ENCODE measurements at regions not wholly inside any gene's neighbourhood (a gene's known extent, or its start where the extent isn't known, plus 50 kb on each side); places are given as distances from the start of the nearest gene placed in this dataset.

DNA sequence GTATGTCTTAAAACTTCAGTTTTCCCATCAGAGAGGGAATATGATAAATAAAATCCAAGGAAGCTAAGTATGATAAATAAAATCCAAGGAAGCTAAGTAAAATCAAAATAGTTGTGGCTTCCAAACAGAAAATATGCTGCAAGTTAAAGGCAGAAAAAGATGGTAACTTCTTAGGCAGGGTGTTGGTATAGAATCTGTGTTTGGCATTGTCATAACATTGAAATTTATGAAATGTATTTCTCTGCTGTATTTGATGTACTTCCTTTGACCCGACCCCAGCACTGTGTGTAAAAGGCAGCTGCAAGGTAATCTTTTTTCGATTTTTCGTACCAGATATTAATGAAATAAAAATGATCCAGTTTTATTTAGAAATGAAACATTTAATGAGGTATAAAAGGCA, 537.2 kb downstream of the TFEC start:
- ChIA-PET CTCF (interaction anchor here (1.1 kb wide), 1 partner anchor 628 kb away, joined by 4 read pairs; no protein-coding TSS in a partner anchor), POLR2A (no interaction called here)
- no peak overlapping the region for H3K9ac ChIP-seq (replicated peaks; ENCODE audit: extremely low read depth, insufficient read depth, low read length)
- no peak overlapping the region for H3K27ac ChIP-seq (ENCODE audit: insufficient read depth, low read depth, low read length)
- H3K27me3 ChIP-seq (ENCODE audit: control insufficient read depth in 2 of 2, insufficient read depth in 2 of 2, low read length in 2 of 2) = peaks cover 0 to 2% of the 10 kb centered on the region in 2 experiments
- TF ChIP-seq POLR2AphosphoS5 (IDR thresholded peaks at IDR 0.05; ENCODE audit: insufficient read depth, low read depth, low read length) (no peak), POLR2A (IDR thresholded peaks at IDR 0.05; ENCODE audit: low read depth, low read length) (no peak), JUN (IDR thresholded peaks at IDR 0.05; ENCODE audit: borderline replicate concordance, insufficient read depth, insufficient read length, low read depth) (no peak), GATA2 (IDR thresholded peaks at IDR 0.05; ENCODE audit: insufficient read depth, insufficient read length, low read depth, low read length) (no peak), EZH2 (IDR thresholded peaks at IDR 0.05; ENCODE audit: borderline replicate concordance, low read depth, low read length, severe bottlenecking) (no peak), MYC (IDR thresholded peaks at IDR 0.05; ENCODE audit: low read depth, low read length) (no peak), FOS (IDR thresholded peaks at IDR 0.05; ENCODE audit: borderline replicate concordance, insufficient read depth, low read length) (no peak)
- TF ChIP-seq, protein P1, sequence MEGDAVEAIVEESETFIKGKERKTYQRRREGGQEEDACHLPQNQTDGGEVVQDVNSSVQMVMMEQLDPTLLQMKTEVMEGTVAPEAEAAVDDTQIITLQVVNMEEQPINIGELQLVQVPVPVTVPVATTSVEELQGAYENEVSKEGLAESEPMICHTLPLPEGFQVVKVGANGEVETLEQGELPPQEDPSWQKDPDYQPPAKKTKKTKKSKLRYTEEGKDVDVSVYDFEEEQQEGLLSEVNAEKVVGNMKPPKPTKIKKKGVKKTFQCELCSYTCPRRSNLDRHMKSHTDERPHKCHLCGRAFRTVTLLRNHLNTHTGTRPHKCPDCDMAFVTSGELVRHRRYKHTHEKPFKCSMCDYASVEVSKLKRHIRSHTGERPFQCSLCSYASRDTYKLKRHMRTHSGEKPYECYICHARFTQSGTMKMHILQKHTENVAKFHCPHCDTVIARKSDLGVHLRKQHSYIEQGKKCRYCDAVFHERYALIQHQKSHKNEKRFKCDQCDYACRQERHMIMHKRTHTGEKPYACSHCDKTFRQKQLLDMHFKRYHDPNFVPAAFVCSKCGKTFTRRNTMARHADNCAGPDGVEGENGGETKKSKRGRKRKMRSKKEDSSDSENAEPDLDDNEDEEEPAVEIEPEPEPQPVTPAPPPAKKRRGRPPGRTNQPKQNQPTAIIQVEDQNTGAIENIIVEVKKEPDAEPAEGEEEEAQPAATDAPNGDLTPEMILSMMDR (IDR thresholded peaks at IDR 0.05; ENCODE audit: extremely low read depth in 1 of 2, insufficient read depth in 1 of 2, low read depth in 1 of 2, low read length in 2 of 2) = no peak
- TF ChIP-seq, protein P2, sequence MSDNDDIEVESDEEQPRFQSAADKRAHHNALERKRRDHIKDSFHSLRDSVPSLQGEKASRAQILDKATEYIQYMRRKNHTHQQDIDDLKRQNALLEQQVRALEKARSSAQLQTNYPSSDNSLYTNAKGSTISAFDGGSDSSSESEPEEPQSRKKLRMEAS (IDR thresholded peaks at IDR 0.05; ENCODE audit: insufficient read depth, insufficient read length) = no peak
- no TSS peak for BruUV-seq (replicated peaks)
- no peak overlapping the region for H2AFZ ChIP-seq (ENCODE audit: low read depth, low read length)
- FAIRE-seq (no peak), DNase-seq (ENCODE audit: low read depth, low spot score) (no peak)
- no peak overlapping the region for H3K4me3 ChIP-seq (replicated peaks in 1 of 3; ENCODE audit: insufficient read depth in 1 of 3, low read depth in 1 of 3, low read length in 3 of 3)
- dilution Hi-C loops (cut with MboI; ENCODE audit: extremely low pct_ligation_motif_present, low sequenced_read_pairs) (no loop called here), intact Hi-C loops (cut with micrococcal nuclease) (no loop called here)
- no peaks in the 10 kb centered on the region for H4K20me1 ChIP-seq (replicated peaks; ENCODE audit: control insufficient read depth, extremely low read depth, insufficient read depth, low read length)
- no peak overlapping the region for H3K4me2 ChIP-seq (ENCODE audit: insufficient read depth, low read length)
- H3K9me1 ChIP-seq (replicated peaks; ENCODE audit: control insufficient read depth, extremely low read depth, insufficient read depth, low read length) = no peaks in the 10 kb centered on the region
- H3K36me3 ChIP-seq (ENCODE audit: control insufficient read depth in 2 of 2, extremely low read depth in 1 of 2, insufficient read depth in 2 of 2, low read length in 2 of 2) = no peaks in the 10 kb centered on the region
- H3K79me2 ChIP-seq (ENCODE audit: control insufficient read depth, insufficient read depth, low read length) = no peaks in the 10 kb centered on the region
- no peaks in the 10 kb centered on the region for H3K9me3 ChIP-seq (replicated peaks; ENCODE audit: control insufficient read depth, insufficient read depth, low read length)
- no peaks in the 10 kb centered on the region for H3K4me1 ChIP-seq (ENCODE audit: control insufficient read depth, extremely low read depth, insufficient read depth, low read length)

Data from endothelial cell of umbilical vein (primary cell).